ENCODE measurements at regions not wholly inside any gene's neighbourhood (a gene's known extent, or its start where the extent isn't known, plus 50 kb on each side); places are given as distances from the start of the nearest gene placed in this dataset.

GRCh38 chr5:165328846-165329245 lies 1823.4 kb downstream of the MAT2B start:
- FAIRE-seq: no peak
- no peak for TF ChIP-seq CTCF (optimal IDR thresholded peaks at IDR 0.05 in 1 of 3, IDR thresholded peaks at IDR 0.05 in 1 of 3, conservative IDR thresholded peaks at IDR 0.05 in 1 of 3; ENCODE audit: extremely low read depth in 1 of 3, insufficient read depth in 2 of 3, low read length in 3 of 3)
- no peak for TF ChIP-seq EZH2 (IDR thresholded peaks at IDR 0.05; ENCODE audit: low read length)
- dilution Hi-C loops (cut with MboI; ENCODE audit: extremely low pct_ligation_motif_present, low sequenced_read_pairs): no loop called here

GRCh38 chr5:165333623-165334022 lies 1828.2 kb downstream of the MAT2B start:
- no peak for FAIRE-seq
- H3K4me2 ChIP-seq (ENCODE audit: control insufficient read depth, extremely low read depth, insufficient read depth, low read depth, low read length): peak overlapping the region; percentile 17
- dilution Hi-C loops (cut with MboI; ENCODE audit: extremely low pct_ligation_motif_present, low sequenced_read_pairs): no loop called here

More at GRCh38 chr5:165328846-165329245, 1823.4 kb downstream of the MAT2B start:
- no peaks in the 10 kb centered on the region for H4K20me1 ChIP-seq (ENCODE audit: control insufficient read depth, extremely low read depth, insufficient read depth, low read length)
- no peak overlapping the region for H3K4me3 ChIP-seq (ENCODE audit: control insufficient read depth in 2 of 3, extremely low read depth in 1 of 3, insufficient read depth in 2 of 3, low read depth in 1 of 3, low read length in 3 of 3)
- H3K4me2 ChIP-seq (ENCODE audit: control insufficient read depth, extremely low read depth, insufficient read depth, low read depth, low read length): no peak overlapping the region
- no peaks in the 10 kb centered on the region for H3K9me1 ChIP-seq (ENCODE audit: control insufficient read depth, extremely low read depth, insufficient read depth, low read length)
- no peak overlapping the region for H3K27ac ChIP-seq (ENCODE audit: control insufficient read depth, insufficient read depth, low read length)
- DNase-seq (ENCODE audit: low read depth, low spot score): no peak
- no peaks in the 10 kb centered on the region for H3K36me3 ChIP-seq (ENCODE audit: control insufficient read depth in 2 of 2, extremely low read depth in 1 of 2, insufficient read depth in 2 of 2, low read length in 2 of 2)
- H3K4me1 ChIP-seq (ENCODE audit: control insufficient read depth, extremely low read depth, insufficient read depth, low read length): peaks cover 10% of the 10 kb centered on the region
- H3K79me2 ChIP-seq (ENCODE audit: control insufficient read depth, insufficient read depth, low read length): no peaks in the 10 kb centered on the region
- H2AFZ ChIP-seq (ENCODE audit: control insufficient read depth, low read length): no peak overlapping the region
- H3K9me3 ChIP-seq (ENCODE audit: control insufficient read depth, low read depth, low read length): no peaks in the 10 kb centered on the region
- H3K9ac ChIP-seq (ENCODE audit: control insufficient read depth, extremely low read depth, insufficient read depth, low read length): no peak overlapping the region
- H3K27me3 ChIP-seq (ENCODE audit: control insufficient read depth, extremely low read depth, insufficient read depth, low read length): no peaks in the 10 kb centered on the region

More at GRCh38 chr5:165333623-165334022, 1828.2 kb downstream of the MAT2B start:
- H3K9me1 ChIP-seq (ENCODE audit: control insufficient read depth, extremely low read depth, insufficient read depth, low read length): no peaks in the 10 kb centered on the region
- no peaks in the 10 kb centered on the region for H3K27me3 ChIP-seq (ENCODE audit: control insufficient read depth, extremely low read depth, insufficient read depth, low read length)
- no peak overlapping the region for H2AFZ ChIP-seq (ENCODE audit: control insufficient read depth, low read length)
- no peak overlapping the region for H3K9ac ChIP-seq (ENCODE audit: control insufficient read depth, extremely low read depth, insufficient read depth, low read length)
- H3K36me3 ChIP-seq (ENCODE audit: control insufficient read depth in 2 of 2, extremely low read depth in 1 of 2, insufficient read depth in 2 of 2, low read length in 2 of 2): no peaks in the 10 kb centered on the region
- H3K27ac ChIP-seq (ENCODE audit: control insufficient read depth, insufficient read depth, low read length): peak overlapping the region; percentile 17
- peaks cover 15% of the 10 kb centered on the region for H3K4me1 ChIP-seq (ENCODE audit: control insufficient read depth, extremely low read depth, insufficient read depth, low read length)
- DNase-seq (ENCODE audit: low read depth, low spot score): no peak
- TF ChIP-seq CTCF (optimal IDR thresholded peaks at IDR 0.05 in 1 of 3, IDR thresholded peaks at IDR 0.05 in 1 of 3, conservative IDR thresholded peaks at IDR 0.05 in 1 of 3; ENCODE audit: extremely low read depth in 1 of 3, insufficient read depth in 2 of 3, low read length in 3 of 3): no peak
- no peak for TF ChIP-seq EZH2 (IDR thresholded peaks at IDR 0.05; ENCODE audit: low read length)
- H4K20me1 ChIP-seq (ENCODE audit: control insufficient read depth, extremely low read depth, insufficient read depth, low read length): no peaks in the 10 kb centered on the region
- H3K79me2 ChIP-seq (ENCODE audit: control insufficient read depth, insufficient read depth, low read length): no peaks in the 10 kb centered on the region
- no peaks in the 10 kb centered on the region for H3K9me3 ChIP-seq (ENCODE audit: control insufficient read depth, low read depth, low read length)
- H3K4me3 ChIP-seq (ENCODE audit: control insufficient read depth in 2 of 3, extremely low read depth in 1 of 3, insufficient read depth in 2 of 3, low read depth in 1 of 3, low read length in 3 of 3): no peak overlapping the region

Measured in keratinocyte (primary cell).